Stimulated activated effector memory CD8-positive, alpha-beta T cell treated with anti-CD3 and anti-CD28 coated beads, Interleukin-12 subunit alpha, Interleukin-12 subunit beta, amount 100 ng/mL, for 72 hours (primary cell): ENCODE measurements at regions not wholly inside any gene's neighbourhood (a gene's known extent, or its start where the extent isn't known, plus 50 kb on each side); places are given as distances from the start of the nearest gene placed in this dataset.

Source experiments
- ATAC-seq: fragments of 150-1000 bp; cut with Tn5 transposase; 2 replicates; pipeline ENCODE4 v1.10.0; 2021
- DNase-seq, 2 donors: peaks; one replicate each; pipeline ENCODE4 v3.0.0; 2021 to 2022; ENCODE audit warnings: low spot score in 2 of 2
- H3K27ac Mint-ChIP-seq: one replicate; pipeline ENCODE4 v1.8.0; 2022; ENCODE audit warnings: mild to moderate bottlenecking, mixed read lengths
- H3K36me3 Mint-ChIP-seq: one replicate; pipeline ENCODE4 v1.8.0; 2022; ENCODE audit warnings: mild to moderate bottlenecking, mixed read lengths
- H3K4me1 Mint-ChIP-seq: one replicate; pipeline ENCODE4 v1.8.0; 2022; ENCODE audit warnings: mixed read lengths
- H3K4me3 Mint-ChIP-seq: one replicate; pipeline ENCODE4 v1.8.0; 2022; ENCODE audit warnings: mild to moderate bottlenecking, mixed read lengths
- H3K9me3 Mint-ChIP-seq: one replicate; pipeline ENCODE4 v1.8.0; 2022; ENCODE audit warnings: mixed read lengths

DNA sequence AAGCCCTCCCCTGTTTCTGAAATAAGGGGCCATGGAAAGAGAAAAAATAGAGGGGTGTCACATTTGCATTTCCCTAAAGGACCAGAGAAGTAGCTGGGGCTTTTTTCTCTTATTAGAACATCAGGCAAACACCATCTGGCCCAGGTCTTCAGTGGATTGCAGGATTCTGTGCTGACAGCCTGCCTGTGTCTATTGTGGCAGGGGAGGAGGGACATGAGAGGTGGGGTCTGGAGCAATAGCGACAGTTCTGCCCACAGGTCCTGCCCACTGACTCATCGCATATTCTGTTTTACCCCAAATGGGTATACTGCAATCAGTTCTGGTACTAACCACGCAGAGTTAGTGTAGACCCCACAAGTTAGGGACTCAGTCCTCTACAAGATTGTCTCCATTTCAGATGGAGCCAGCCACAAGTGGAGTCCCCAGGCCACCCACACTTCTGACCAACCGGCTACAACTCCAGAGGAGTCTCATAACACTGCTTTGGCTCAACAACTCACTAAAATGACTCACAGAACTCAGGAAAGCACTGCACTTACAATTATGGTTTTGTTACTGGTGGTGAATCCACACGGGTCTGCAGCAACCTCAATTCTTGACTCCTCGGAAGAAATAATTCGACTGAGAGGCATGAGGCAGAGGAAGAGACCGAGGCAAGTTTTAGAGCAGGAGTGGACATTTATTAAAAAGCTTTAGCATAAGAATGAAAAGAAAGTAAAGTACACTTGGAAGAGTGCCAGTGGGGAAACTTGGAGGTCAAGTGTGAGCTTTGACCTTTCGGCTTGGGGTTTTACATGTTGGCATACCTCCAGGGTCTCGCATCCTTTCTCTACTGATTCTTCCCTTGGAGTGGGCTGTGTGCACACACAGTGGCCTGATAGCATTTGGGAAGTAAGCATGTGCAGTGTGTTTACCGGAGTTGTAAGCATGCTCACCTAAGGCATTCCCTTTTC lies 146.4 kb upstream of the SPATS2L start:
- peaks cover 5% of the 10 kb centered on the region for H3K4me1 Mint-ChIP-seq
- H3K9me3 Mint-ChIP-seq: no peaks in the 10 kb centered on the region
- DNase-seq (no peak), ATAC-seq (peak; percentile 21)
- H3K27ac Mint-ChIP-seq: no peak overlapping the region
- no peaks in the 10 kb centered on the region for H3K36me3 Mint-ChIP-seq
- no peak overlapping the region for H3K4me3 Mint-ChIP-seq

DNA sequence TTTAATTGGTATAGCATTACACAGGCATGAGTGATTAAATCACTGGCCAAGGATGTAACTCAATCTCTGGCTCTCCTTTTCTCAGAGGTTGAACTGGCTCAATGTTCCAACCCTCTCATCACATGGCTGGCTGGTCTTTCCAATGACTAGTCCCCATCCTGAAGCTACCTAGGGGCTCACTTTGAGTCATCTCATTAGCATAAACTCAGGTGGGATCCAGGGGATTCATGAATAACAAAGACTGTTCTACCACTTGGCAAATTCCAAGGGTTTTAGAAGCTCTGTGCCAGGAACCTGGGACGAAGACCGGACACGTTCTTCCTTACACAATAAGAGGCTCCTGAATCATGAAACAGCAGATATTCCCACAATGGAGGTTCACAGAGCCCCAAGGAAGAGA lies 145.0 kb upstream of the SPATS2L start:
- Mint-ChIP-seq H3K36me3 (no peaks in the 10 kb centered on the region), H3K4me3 (no peak overlapping the region), H3K27ac (no peak overlapping the region), H3K9me3 (peaks cover 5% of the 10 kb centered on the region), H3K4me1 (peaks cover under 1% of the 10 kb centered on the region)
- DNase-seq: no peak
- ATAC-seq: no peak

DNA sequence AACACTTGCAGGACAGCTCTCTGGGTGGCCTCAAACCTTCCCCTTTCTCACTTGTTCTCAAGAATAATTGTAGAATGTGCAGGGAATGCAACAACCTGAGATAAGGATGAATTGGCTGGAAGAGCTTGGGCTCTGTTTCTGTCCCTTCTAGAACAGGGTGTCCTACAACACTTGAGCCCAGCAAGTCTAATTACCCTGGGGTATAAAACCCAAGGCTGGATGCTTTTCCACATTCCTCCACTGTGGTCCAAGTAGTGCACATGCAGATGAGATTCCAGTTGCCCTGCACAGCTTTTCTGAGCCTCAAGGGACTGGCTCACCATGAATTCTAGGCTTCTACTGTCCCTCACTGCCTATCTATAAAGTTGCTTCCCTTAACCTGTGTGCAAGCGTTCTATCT lies 140.8 kb upstream of the SPATS2L start:
- Mint-ChIP-seq H3K36me3 (no peaks in the 10 kb centered on the region), H3K9me3 (peaks cover 5% of the 10 kb centered on the region), H3K4me3 (no peak overlapping the region), H3K4me1 (no peaks in the 10 kb centered on the region), H3K27ac (no peak overlapping the region)
- ATAC-seq (no peak), DNase-seq (no peak)

DNA sequence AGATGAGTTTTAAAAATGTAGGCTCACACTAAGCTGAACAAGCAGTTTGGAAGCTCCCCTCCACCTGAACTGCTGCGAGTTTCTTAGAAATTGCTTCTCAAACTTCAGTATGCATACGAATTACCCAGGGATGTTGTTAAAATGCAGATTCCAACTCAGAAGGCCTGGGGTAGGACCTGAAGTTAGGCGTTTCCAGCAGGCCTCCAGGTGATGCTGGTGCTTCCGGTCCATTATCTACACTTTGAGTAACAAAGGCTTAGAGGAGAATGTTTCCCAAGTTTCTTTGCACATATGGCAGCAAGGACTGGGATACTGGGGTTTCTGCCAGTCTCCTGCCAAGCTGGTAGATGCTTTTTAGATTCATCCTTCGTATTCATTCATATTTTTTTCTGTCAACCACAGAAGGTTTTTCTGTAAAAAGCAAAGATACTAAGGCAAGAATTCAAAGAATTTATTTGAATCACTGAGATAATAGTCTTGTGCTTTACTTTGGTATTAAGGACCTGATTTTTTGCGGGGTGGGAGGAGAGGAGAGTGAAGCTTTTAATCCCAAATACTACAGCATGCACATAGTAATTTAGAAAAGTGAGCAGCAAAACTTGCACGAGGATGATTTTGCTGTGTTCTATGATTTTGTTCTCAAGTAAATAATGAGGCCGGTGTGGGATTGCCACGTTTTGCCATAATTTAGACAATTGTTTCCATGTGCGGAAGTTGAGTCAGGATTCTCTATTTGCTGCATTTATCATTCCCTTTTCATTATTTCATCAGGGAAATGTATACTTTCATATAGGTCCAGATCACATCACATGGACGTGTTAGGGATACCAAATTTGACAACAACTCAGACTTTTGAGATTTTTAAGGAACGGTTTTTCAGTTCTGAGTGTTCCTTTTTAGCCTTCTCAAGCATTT lies 137.6 kb upstream of the SPATS2L start:
- Mint-ChIP-seq H3K9me3 (peaks cover 5% of the 10 kb centered on the region), H3K4me1 (no peaks in the 10 kb centered on the region), H3K27ac (no peak overlapping the region), H3K36me3 (no peaks in the 10 kb centered on the region), H3K4me3 (no peak overlapping the region)
- DNase-seq (no peak), ATAC-seq (no peak)

DNA sequence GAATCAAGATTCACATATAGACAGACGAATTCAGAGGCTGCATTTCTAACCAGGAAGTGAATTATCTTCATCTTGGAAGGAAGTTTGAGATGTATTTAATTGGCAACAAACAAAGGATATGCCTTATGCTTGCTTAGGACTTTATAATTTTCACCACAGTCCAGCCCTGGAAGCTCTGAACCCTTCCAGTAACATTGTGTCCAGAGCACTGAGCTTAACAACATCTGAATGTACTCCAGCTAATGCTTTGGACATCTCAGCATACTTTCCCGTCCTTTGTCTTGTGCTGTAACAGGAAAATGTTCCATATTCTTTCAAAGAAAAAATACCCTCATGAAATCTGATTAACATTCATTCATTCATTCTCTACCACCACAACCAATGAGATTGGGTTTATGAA lies 136.3 kb upstream of the SPATS2L start:
- DNase-seq (no peak), ATAC-seq (no peak)
- Mint-ChIP-seq H3K4me1 (no peaks in the 10 kb centered on the region), H3K27ac (no peak overlapping the region), H3K9me3 (peaks cover 5% of the 10 kb centered on the region), H3K36me3 (no peaks in the 10 kb centered on the region), H3K4me3 (no peak overlapping the region)

DNA sequence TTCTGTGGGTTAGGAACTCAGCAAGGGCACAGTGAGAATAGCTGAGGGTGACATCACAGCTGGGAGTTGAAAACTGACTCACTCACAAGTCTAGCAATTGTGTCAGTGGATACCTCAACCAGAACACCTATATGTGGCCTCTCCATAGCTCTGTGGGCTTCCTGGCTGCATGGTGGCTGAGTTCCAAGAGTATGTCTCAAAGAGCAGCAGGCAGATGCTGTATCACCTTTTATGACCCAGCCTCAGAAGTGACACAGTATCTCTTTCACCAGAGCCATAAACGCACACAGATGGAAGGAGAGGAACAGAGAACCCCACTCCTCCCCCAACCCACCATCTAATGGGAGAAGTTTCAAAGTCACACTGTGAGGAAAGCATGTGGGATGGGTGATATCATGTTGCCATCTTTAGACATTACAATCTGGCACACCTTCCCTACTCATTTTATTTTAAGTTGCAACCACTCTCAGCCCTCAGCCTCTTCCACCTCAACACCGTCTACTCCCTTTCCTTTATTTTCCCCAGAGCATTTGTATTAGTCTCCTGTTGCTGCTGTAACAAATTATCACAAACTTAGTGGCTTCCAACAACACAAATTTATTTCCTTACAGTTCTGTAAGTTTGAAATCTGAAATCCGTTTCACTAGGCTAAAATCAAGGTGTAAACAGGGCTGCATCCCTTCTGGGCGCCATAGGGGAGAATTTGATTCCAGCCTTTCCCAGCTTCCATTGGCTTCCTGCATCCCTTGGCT lies 134.6 kb upstream of the SPATS2L start:
- no peaks in the 10 kb centered on the region for H3K9me3 Mint-ChIP-seq
- no peaks in the 10 kb centered on the region for H3K36me3 Mint-ChIP-seq

DNA sequence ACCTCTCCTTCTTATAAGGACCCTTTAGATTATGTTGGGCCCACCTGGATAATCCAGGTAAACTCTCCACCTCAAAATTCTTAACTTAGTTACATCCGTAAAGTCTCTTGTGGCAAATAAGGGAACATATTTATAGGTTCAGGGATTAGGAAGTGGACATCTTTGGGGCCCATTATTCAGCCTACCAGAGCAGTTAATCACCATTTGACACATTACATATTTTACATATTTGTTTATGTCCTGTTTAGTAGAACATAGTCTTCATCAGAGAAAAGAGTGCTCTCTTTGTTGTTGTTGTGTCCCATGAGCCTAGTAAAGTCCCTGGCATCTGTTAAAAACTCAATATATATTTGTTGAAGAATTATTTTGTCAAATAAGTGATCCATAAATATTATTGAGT lies 134.0 kb upstream of the SPATS2L start:
- Mint-ChIP-seq H3K4me3 (no peak overlapping the region), H3K9me3 (no peaks in the 10 kb centered on the region), H3K36me3 (no peaks in the 10 kb centered on the region), H3K4me1 (no peaks in the 10 kb centered on the region), H3K27ac (no peak overlapping the region)
- ATAC-seq: no peak
- no peak for DNase-seq

More for the DNA sequence above, 134.6 kb upstream of the SPATS2L start:
- ATAC-seq: peak; percentile 78
- no peak for DNase-seq
- Mint-ChIP-seq H3K27ac (no peak overlapping the region), H3K4me3 (no peak overlapping the region), H3K4me1 (no peaks in the 10 kb centered on the region)

DNA sequence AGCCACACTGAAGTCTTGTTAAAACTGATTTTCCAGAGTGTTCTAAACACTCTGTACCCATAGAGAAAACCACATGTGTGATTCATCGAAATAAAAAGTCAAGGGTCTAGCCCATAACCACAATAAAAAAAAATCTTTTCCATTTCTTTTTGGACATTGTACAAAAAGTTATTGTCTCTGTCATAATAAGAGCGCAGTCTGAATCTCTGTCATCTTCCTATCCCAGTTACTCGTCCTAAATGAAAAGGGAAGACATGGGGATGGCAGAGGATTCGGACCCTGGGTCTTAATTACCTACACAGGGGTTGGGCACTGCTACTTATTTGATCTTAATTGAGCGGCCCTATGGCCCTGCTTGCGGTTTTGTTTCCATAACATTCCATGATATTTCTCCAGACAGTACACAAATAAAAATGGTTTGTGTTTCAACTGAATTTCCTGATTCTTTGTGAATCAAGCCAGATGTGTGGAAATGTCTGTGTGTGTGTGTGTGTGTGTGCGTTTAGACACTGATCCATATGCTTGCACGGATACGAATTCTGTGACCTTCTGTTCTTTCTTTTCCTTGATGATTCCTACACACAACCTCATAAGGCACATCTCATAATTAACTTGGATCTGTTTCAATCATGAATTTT lies 133.4 kb upstream of the SPATS2L start:
- H3K27ac Mint-ChIP-seq: no peak overlapping the region
- H3K36me3 Mint-ChIP-seq: no peaks in the 10 kb centered on the region
- DNase-seq (no peak), ATAC-seq (no peak)
- H3K4me3 Mint-ChIP-seq: no peak overlapping the region
- no peaks in the 10 kb centered on the region for H3K4me1 Mint-ChIP-seq
- no peaks in the 10 kb centered on the region for H3K9me3 Mint-ChIP-seq

DNA sequence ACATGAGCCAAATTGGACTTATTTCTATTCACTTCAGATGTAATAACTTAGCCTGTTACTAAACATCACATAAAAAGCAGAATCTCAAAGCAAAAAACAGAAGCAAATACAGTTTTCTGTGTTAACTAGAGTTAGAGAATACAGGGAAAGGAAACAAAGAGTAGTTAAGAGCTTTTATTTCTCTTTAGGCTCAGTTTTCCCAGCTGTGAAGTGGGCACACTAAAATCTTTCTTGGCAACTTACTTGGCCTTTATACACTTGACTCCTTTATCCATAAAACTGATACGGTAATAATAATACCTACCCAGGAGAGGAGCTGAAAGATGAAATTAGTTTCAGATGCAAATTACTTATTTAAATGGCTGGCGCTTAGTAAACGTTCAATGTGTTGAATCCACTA lies 132.8 kb upstream of the SPATS2L start:
- no peaks in the 10 kb centered on the region for H3K36me3 Mint-ChIP-seq
- H3K4me3 Mint-ChIP-seq: no peak overlapping the region
- no peak for DNase-seq
- H3K27ac Mint-ChIP-seq: no peak overlapping the region
- H3K4me1 Mint-ChIP-seq: no peaks in the 10 kb centered on the region
- no peaks in the 10 kb centered on the region for H3K9me3 Mint-ChIP-seq
- ATAC-seq: no peak

DNA sequence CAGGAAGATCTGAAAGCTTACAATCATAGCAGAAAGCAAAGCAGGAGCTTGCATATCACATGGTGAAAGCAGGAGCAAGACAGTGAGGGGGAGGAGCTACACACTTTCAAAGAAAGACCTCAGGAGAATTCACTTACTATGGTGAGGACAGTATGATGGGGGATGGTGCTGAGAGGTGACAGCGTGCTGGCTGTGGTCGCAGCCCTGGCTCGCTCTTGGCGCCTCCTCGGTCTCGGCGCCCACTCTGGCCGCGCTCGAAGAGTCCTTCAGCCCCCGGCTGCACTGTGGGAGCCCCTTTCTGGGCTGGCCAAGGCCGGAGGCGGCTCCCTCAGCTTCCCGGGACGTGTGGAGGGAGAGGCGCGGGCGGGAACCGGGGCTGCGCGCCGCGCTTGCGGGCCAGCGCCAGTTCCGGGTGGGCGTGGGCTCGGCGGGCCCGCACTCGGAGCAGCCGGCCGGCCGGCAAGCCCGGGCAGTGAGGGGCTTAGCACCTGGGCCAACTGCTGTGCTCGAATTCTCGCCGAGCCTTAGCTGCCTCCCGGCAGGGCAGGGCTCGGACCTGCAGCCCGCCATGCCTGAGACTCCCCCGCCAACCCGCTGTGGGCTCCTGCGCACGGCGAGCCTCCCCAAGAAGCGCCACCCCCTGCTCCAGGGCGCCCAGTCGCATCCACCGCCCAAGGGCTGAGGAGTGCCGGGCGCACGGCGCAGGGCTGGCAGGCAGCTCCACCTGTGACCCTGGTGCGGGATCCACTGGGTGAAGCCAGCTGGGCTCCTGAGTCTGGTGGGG lies 131.9 kb upstream of the SPATS2L start:
- DNase-seq: no peak
- Mint-ChIP-seq H3K4me1 (no peaks in the 10 kb centered on the region), H3K4me3 (no peak overlapping the region), H3K36me3 (no peaks in the 10 kb centered on the region), H3K27ac (no peak overlapping the region), H3K9me3 (no peaks in the 10 kb centered on the region)
- no peak for ATAC-seq

DNA sequence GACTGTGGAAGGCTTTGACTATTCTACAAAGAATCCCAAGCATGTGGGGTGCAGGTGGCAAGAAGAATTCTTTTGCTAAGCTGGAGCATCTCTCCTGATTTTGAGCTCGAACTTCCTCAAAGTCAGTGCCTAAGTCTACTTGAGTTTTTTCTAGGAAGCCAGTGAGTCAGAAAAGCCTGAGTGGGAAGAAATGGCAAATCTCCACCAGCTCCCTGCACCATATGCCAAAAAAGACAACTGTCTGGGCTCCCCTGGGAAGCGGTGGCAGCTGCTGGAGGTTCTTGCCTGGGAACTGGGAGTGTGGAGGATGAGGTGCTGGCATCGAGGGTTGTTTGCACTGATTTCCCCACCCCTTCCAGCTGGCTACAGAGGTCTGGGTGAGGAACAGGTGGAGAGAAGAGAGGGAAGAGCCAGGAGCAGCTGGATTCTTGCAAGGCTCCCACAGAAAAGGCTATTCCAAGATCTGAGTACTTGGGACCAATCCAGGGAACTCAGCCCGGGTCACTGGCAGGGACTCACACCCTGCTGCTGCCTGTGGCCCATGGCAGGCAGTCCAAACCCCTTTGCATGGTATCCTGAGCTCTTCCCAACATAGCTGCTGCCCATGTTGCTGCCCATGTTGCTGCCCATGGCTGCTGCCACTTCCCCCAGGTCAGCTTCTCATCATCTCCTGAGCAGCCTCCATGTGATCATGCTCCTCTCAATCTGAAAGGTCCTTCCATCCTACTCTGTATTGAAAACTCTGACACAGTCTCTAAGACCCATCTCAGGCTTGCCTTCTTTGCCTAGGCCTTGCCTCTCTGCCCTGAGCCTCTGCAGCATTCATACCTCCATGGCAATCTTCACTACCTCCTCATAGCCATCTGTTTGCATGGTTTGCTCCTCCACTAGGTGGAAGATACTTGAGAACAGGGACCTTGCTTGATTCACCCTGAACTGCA lies 128.3 kb upstream of the SPATS2L start:
- H3K4me3 Mint-ChIP-seq: no peak overlapping the region
- H3K4me1 Mint-ChIP-seq: no peaks in the 10 kb centered on the region
- H3K36me3 Mint-ChIP-seq: no peaks in the 10 kb centered on the region
- DNase-seq (no peak), ATAC-seq (no peak)
- H3K27ac Mint-ChIP-seq: no peak overlapping the region
- no peaks in the 10 kb centered on the region for H3K9me3 Mint-ChIP-seq

DNA sequence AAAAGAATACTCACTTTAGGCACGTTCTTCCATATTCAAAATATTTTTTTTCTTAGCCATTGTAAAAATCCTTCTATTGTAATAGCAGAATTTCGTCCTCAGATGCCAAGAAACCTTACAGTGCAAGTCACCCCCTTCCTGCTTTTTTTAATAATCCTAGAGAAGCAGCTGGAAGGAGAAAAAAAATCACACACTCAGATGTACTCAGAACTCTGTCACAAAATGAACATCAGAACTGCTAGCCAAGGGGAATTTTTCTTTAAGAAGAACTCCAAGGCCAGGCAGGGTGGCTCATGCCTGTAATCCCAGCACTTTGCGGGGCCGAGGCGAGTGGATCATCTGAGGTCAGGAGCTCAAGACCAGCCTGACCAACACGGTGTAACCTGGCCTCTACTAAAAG lies 127.3 kb upstream of the SPATS2L start:
- Mint-ChIP-seq H3K4me3 (no peak overlapping the region), H3K27ac (no peak overlapping the region), H3K9me3 (no peaks in the 10 kb centered on the region), H3K36me3 (no peaks in the 10 kb centered on the region), H3K4me1 (no peaks in the 10 kb centered on the region)
- ATAC-seq (no peak), DNase-seq (no peak)

DNA sequence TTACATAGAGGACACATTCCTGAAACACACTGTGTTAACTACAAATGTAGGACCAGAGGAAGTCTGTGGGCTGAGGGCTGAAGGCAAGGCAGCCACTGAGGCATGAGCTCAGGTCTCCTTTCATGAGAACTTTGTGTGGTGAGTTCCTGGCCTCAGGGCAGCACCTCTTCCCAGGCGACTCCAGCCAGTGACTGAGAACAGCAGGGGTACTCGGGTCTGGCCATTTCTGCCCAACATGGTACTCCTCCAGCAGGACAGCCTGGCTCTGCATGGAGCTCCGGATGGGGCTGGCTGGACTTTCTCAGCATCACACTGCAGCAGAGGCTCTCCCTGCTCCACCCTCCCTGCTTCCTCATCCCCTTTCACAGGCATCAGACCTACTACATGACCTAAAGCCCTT lies 125.5 kb upstream of the SPATS2L start:
- no peak overlapping the region for H3K27ac Mint-ChIP-seq
- no peaks in the 10 kb centered on the region for H3K9me3 Mint-ChIP-seq

More for the DNA sequence above, 125.5 kb upstream of the SPATS2L start:
- no peaks in the 10 kb centered on the region for H3K4me1 Mint-ChIP-seq
- DNase-seq: no peak
- H3K36me3 Mint-ChIP-seq: no peaks in the 10 kb centered on the region
- ATAC-seq: no peak
- H3K4me3 Mint-ChIP-seq: no peak overlapping the region
